GM18873 (cell line): ENCODE measurements at regions not wholly inside any gene's neighbourhood (a gene's known extent, or its start where the extent isn't known, plus 50 kb on each side); places are given as distances from the start of the nearest gene placed in this dataset.
A peak's percentile ranks its signal among the peaks of the same experiment; 100 is the strongest.
"Not testable (repeated sequence)": the region's sequence is repeated elsewhere in the genome, so short reads cannot be mapped to it uniquely, and the experiment has no call there.

Experiments used
- ATAC-seq: cut with Tn5 transposase; IDR thresholded peaks from one replicate; pipeline ENCODE4 v1.9.1; 2021; ENCODE audit warnings: mild to moderate bottlenecking, moderate library complexity, moderate number of reproducible peaks; ENCODE audit not compliant: unreplicated experiment, low FRiP score

DNA sequence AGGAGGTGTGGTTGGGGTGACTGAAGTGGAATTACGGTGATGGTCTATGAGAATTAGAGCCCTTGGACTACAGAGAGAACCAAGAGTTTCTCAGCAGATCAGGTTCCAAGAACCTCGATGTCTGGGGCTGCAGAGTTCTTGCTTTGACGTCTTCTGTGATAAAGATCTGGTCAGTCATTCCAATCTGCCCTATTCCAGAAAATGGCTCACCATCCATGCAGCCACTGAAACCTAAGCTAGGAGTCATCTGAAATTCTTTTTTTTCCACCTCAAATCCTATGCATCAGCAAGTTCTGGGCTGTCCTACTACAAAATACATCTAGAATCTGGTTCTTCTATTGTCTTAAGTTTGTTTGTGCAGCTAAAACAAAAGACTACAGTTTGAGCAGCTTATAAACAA, 254.4 kb upstream of the PGRMC2 start:
- no peak for ATAC-seq

DNA sequence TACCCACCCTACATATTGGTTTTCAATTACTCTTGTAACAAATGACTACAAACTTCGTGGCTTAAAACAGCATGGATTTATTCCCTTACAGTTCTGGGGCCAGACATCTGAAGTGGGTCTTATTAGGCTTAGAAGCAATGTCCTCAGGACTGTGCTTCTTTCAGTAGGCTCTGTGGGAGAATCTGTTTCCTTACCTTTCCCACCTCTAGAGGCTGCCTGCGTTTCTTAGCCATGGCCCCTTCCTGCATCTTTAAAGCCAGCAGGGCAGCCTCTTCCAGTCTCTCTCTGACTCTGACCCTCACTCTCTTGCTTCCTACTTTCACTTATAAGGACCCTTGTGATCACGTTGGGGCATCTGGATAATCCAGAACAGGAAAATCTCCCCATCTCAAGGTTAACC, 252.5 kb upstream of the PGRMC2 start:
- no peak for ATAC-seq

- ATAC-seq: no peak
These were observed 250.7 kb upstream of the PGRMC2 start for GRCh38 chr4:128538111-128538882.

DNA sequence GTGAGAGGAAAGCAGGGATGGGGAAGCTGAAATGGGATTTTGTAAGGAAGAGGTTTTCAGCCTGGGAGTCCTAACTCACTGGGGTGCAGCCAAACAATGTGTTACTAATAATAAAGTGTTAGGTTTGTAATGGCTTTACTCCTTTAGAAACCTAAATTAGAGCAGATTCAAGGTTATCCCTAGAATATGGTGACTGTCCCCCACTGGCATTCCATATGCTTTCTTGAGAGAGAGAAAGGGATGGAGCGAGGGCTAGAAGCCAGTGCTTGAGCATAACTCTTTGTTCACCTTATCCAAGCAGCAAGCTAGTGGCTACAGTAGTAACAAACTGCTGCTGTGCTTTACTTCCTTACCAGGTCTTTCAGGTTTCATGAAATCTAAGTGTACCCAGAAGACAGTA, 249.1 kb upstream of the PGRMC2 start:
- no peak for ATAC-seq

- ATAC-seq: not testable (repeated sequence)
These were observed 247.9 kb upstream of the PGRMC2 start for GRCh38 chr4:128535510-128535909.

DNA sequence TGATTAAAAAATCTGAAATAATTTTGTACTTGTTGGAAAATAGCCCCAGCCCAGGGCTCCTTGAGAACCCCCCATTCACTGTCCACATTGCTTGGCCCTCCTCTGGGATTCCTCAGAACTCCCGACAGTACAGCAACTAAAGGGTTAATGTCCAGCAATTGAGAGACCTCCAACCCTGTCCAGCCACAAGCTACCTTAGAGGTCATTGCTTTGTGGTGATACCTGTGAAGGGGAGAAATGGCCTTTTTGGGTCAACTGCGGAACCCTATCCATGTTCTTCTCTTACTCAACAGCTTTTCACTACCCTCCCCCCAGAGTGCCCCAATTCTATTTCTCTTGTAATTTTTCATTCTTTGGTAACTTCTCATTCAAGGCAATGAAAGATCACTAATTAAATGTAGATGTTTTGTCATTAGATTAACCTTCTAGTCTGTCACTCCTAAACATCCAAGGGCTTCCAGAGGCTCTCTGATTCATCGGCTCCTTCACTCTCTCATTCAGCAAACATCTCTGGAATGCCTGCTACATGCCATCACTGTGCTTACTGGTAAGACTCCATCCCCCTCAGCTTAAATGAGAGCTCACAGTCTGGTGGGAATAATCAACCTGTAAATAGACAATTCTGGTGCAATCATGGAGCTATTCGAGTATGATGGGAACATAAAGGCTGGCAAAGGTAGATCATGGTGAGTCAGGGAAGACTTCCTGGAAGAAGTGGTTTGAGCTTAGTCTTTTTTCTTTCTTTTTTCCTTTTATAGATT, 241.4 kb upstream of the PGRMC2 start:
- ATAC-seq: no peak

DNA sequence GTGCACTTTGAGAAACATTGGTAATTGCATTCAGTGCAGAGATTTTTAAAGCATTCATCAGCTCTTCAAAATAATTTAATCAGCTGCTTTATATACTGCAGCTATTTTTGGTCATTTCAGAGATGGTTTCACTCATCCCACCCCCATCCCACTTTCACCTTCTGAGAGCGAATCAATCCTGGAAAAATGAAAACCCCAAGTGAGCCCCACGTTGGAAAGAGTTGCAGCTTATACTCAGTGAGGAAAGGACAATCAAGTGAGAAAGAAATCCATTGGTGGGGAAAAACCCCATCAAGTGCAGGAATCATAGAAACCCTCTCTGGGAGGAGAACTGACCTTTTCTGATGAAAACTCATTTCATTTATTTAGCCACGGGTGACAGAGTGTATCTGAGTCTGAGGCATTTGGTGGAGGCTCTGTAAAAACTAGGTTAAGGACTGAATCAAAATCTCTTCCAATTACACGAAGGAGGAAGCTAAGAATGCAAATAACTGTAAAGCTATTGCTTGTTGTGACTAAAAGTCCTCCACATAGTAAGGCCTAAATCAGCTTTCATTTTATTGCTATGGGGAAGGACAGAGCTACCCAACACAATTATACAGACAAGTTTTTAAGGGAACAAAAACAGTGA, 240.4 kb upstream of the PGRMC2 start:
- ATAC-seq: no peak

DNA sequence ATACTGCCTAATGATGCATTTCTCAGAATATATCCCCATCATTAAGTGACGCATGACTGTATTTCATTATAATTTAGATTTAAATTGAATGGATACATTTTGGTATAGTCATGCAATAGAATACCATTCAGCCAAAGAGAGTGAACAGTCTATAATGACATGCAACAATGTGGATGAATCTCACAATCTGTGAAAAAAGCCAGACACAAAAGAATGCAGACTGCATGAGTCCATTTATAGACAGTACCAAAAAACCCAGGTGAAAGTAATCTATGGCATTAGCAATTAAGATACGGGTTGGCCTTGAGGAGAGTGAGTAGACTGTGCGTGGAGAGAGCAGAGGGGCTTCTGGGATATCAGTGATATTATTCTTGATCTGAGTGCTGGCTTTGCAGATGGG, 239.7 kb upstream of the PGRMC2 start:
- no peak for ATAC-seq

DNA sequence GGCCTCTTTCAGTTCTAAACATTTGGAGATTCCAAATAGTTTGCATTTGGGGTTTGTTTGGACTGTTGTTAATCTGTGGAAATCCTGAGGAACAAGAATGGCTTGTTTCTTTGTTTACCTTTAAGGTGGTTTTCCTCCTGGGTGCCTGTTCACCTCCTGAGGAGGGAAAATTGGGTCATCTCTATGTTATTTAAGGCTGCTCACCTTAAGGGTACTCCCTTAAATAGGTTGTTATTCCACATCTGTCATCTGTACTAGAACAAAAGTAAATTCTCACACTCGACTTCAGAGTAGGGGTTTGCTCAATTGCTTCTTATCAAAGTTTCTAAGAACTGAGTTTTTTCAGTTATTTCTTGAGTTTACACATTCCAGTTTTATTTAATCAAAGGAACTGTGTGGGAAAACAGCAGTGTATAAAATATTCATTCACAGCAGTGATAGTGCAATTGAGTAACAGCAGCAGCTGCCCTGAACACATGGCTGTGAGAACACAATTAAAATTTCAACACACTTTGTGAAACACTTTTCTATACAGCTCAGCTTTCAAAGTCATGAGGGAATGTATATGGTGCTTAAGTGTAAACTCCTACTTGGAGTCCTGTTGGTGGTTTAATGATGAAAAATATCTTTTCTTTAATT, 238.5 kb upstream of the PGRMC2 start:
- no peak for ATAC-seq

GRCh38 chr4:128525387-128525786, 237.8 kb upstream of the PGRMC2 start:
- no peak for ATAC-seq

GRCh38 chr4:128524311-128524710, 236.7 kb upstream of the PGRMC2 start:
- ATAC-seq: no peak

DNA sequence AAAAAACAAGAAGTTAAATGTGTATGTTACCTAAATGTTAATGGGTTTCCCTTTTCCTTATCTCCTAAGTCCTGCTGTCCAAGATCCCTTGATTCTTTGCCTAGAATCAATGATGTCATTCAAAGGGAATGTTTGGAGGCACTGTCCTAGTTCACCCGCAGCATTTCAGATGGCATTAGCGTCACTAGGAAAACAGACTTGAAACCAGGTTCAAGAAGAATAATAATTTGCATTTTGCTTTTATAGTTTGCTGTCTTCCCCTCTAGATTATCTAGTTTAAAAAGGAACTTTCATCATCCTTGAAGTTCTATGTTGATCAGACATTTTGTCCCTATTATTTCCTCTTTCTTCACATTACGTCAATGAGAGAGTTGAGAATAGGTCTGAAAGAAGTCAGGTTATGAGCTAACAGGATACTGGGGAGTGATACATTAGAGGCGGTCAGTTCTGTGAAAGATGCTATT, 234.1 kb upstream of the PGRMC2 start:
- no peak for ATAC-seq

GRCh38 chr4:128521156-128521555, 233.5 kb upstream of the PGRMC2 start:
- no peak for ATAC-seq

GRCh38 chr4:128519163-128519830, 231.7 kb upstream of the PGRMC2 start:
- ATAC-seq: no peak

GRCh38 chr4:128517739-128518510, 230.3 kb upstream of the PGRMC2 start:
- ATAC-seq: peak; percentile 97

GRCh38 chr4:128517096-128517738, 229.6 kb upstream of the PGRMC2 start:
- ATAC-seq: no peak

- peak; percentile 50 for ATAC-seq
These were observed 228.8 kb upstream of the PGRMC2 start for GRCh38 chr4:128516301-128516969.

- no peak for ATAC-seq
These were observed 226.3 kb upstream of the PGRMC2 start for GRCh38 chr4:128513664-128514484.
